Adrenal gland (tissue), 9 donors: ENCODE measurements at regions not wholly inside any gene's neighbourhood (a gene's known extent, or its start where the extent isn't known, plus 50 kb on each side); places are given as distances from the start of the nearest gene placed in this dataset.

Experiments
- DNase-seq, 7 donors: peaks; one replicate each; pipeline ENCODE4 v3.0.0-alpha.2; 2019 to 2020
- H3K27ac ChIP-seq, 5 donors: fragments of 200-600 bp; sonication (generic) in 4 of 5; 1 replicate in 3 of 5; 2 replicates in 2 of 5; pipeline versions ENCODE4 v1.5.1 to v1.8.0; 2016 to 2020; ENCODE audit warnings: mild to moderate bottlenecking in 1 of 5
- H3K27me3 ChIP-seq: fragments of 200-600 bp; 2 replicates; pipeline ENCODE4 v1.8.0; 2021
- H3K36me3 ChIP-seq, 2 donors: fragments of 200-600 bp; replicated peaks in 1 of 2; 1 replicate in 1 of 2; 2 replicates in 1 of 2; pipeline versions ENCODE4 v1.5.1 to v1.8.0; 2018 to 2022
- H3K4me1 ChIP-seq, 2 donors: fragments of 200-600 bp; replicated peaks in 1 of 2; 1 replicate in 1 of 2; 2 replicates in 1 of 2; pipeline versions ENCODE4 v1.5.1 to v1.8.0; 2018 to 2021
- H3K4me3 ChIP-seq, 4 donors: fragments of 200-600 bp; sonication (generic) in 3 of 4; one replicate each; pipeline ENCODE4 v1.5.1; 2016 to 2018
- H3K9me3 ChIP-seq, 3 donors: fragments of 200-600 bp; sonication (generic) in 1 of 3; replicated peaks in 1 of 3; 1 replicate in 2 of 3; 2 replicates in 1 of 3; pipeline versions ENCODE4 v1.5.1 to v1.8.0; 2016 to 2021
- POLR2A ChIP-seq, 2 donors: fragments of 450-650 bp; IDR thresholded peaks; one replicate each; pipeline ENCODE4 v1.6.1; 2017; ENCODE audit warnings: antibody characterized with exemption in 2 of 2, mild to moderate bottlenecking in 2 of 2, moderate library complexity in 1 of 2
- WGBS, 4 donors: extraction: QIAGEN DNeasy Blood & Tissue Kit in 2 of 4; methylation state at CpG; one replicate each; pipeline versions ENCODE4 v1.1.5 to v1.1.7; 2013 to 2017; 5-methylcytosine and 5-hydroxymethylcytosine counted together
- intact Hi-C, 2 donors: fragments of 100-400 bp; cut with DNase I; formaldehyde crosslinking; loops; one replicate each; pipeline versions ENCODE4 v1.14.1 to v1.15.0; 2022 to 2023
- TF ChIP-seq, protein P1 (sequence below), 6 experiments: fragments of 450-650 bp in 4 of 6; fragments of 200-600 bp in 2 of 6; sonication (generic) in 1 of 6; IDR thresholded peaks; 1 replicate in 5 of 6; 2 replicates in 1 of 6; pipeline versions ENCODE4 v1.5.1 to v1.8.0; 2016 to 2021; ENCODE audit warnings: antibody characterized with exemption in 6 of 6, mild to moderate bottlenecking in 2 of 6, moderate library complexity in 1 of 6
- donor health status: healthy with polysubstance abuse.
- donor health status: Bipolar disorder and iron deficiency.
- donor health status: DM: yes; HTN: yes; CAD: no.
- donor health status: DM: no; HTN: no; CAD: no.
- donor health status: DM: no; HTN: no; CAD: no.

DNA sequence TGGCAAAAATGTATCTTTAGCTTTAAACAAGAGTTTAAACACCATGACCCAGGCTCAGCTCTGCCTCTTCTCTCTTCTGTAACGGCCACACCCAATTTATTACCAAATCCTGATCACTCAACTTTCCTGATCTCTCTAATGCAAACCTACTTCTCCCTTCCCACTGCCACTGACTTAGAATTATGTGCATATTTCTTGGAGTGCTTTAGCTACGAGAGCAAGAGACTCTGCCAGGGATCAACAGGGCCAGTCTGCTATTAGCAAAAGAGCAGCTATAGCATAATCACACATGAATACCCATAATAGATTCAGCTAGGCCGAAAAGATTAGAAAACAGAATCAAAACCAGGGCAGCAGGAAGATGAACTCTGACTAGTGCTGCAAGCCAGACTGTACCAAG, 215.5 kb downstream of the MRPL39 start:
- no peaks in the 10 kb centered on the region for H3K4me1 ChIP-seq
- no peak overlapping the region for H3K4me3 ChIP-seq
- H3K9me3 ChIP-seq: no peaks in the 10 kb centered on the region
- no peaks in the 10 kb centered on the region for H3K27me3 ChIP-seq
- DNase-seq: no peak
- intact Hi-C loops: no loop called here
- H3K36me3 ChIP-seq: no peaks in the 10 kb centered on the region
- TF ChIP-seq, protein P1, sequence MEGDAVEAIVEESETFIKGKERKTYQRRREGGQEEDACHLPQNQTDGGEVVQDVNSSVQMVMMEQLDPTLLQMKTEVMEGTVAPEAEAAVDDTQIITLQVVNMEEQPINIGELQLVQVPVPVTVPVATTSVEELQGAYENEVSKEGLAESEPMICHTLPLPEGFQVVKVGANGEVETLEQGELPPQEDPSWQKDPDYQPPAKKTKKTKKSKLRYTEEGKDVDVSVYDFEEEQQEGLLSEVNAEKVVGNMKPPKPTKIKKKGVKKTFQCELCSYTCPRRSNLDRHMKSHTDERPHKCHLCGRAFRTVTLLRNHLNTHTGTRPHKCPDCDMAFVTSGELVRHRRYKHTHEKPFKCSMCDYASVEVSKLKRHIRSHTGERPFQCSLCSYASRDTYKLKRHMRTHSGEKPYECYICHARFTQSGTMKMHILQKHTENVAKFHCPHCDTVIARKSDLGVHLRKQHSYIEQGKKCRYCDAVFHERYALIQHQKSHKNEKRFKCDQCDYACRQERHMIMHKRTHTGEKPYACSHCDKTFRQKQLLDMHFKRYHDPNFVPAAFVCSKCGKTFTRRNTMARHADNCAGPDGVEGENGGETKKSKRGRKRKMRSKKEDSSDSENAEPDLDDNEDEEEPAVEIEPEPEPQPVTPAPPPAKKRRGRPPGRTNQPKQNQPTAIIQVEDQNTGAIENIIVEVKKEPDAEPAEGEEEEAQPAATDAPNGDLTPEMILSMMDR (IDR thresholded peaks at IDR 0.05): no peak
- no peak for TF ChIP-seq POLR2A (IDR thresholded peaks at IDR 0.05)
- WGBS, 4 donors: 54 to 83% (median 79%) methylated on average over 3 of the region's 3 CpGs
- no peak overlapping the region for H3K27ac ChIP-seq

DNA sequence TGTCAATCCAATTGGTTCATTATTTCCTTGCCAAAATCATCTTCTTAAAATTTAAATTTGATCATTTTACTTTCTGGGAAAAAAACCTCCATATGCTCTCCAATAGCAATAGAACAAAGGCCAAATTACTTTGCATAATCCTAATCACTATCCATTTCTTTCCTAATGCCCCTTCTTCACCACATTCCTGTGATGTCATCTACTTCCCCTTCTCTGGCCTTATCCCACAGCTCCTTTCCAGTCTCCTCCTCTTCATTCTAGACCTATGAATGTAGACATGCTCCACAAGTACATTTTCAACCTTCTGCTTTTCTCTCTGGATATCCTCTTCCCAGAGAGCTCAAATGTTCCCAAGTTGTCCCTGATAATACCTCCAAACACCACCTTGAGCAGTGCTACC, 216.6 kb downstream of the MRPL39 start:
- H3K27me3 ChIP-seq: no peaks in the 10 kb centered on the region
- intact Hi-C loops: no loop called here
- TF ChIP-seq, protein P1 (IDR thresholded peaks at IDR 0.05): no peak
- TF ChIP-seq POLR2A (IDR thresholded peaks at IDR 0.05): no peak
- H3K27ac ChIP-seq: no peak overlapping the region
- no peaks in the 10 kb centered on the region for H3K36me3 ChIP-seq
- no peak for DNase-seq
- H3K4me3 ChIP-seq: no peak overlapping the region
- no peaks in the 10 kb centered on the region for H3K4me1 ChIP-seq
- no peaks in the 10 kb centered on the region for H3K9me3 ChIP-seq

DNA sequence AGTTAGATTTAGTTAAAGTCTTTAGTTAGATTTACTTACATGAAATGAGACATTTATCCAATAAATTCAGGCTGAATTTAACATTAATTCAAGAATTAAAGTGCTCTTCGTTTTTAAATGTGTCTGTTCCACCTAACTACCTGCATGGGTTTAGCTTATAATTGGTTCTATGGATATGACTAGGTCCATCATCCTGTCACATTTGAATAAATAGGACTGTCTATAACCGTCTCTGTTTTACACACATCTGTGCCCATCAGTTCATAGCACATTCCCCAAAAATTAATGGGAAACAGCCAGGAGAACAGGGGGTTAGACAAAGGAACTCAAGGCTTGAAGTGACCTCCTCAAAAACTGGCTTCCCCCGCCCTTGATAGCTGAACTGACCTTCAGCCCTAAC, 219.6 kb downstream of the MRPL39 start:
- DNase-seq: no peak
- no peaks in the 10 kb centered on the region for H3K27me3 ChIP-seq
- no peaks in the 10 kb centered on the region for H3K36me3 ChIP-seq
- intact Hi-C loops: loop anchor here in 1 of 2 donors (10.0 kb wide), 2 partner anchors 103 to 493 kb away; no protein-coding TSS in a partner anchor
- no peaks in the 10 kb centered on the region for H3K4me1 ChIP-seq
- no peak overlapping the region for H3K27ac ChIP-seq
- WGBS, 4 donors: 45 to 72% (median 55%) methylated on average over 3 of the region's 3 CpGs
- H3K4me3 ChIP-seq: no peak overlapping the region
- TF ChIP-seq, protein P1 (IDR thresholded peaks at IDR 0.05): no peak
- no peak for TF ChIP-seq POLR2A (IDR thresholded peaks at IDR 0.05)
- H3K9me3 ChIP-seq: no peaks in the 10 kb centered on the region

DNA sequence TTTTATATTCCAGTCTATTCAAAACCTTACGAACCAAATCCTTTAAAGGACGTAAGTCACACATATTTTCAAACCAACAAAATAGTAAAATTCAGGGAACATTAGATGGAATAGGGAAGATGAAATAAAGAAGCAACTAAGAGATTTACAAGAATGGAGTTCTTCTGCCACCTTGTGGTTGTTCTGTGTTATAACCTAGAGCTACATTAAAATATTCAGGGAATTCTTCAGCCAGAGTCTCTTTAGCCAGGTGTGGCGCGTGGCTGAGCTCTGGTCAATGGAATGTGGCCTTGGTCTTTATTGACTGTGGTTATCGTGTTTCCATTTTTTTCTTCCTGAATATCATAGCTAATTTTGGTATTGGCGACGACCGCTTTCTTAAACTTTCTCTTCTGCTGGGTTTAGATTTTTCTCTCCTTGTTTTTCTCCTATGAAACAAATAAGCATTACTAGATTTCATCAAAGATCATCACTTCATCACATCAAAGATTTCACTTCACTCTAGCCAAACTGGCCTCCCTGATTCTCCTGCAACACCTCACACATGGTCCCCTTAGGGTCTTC, 221.3 kb downstream of the MRPL39 start:
- TF ChIP-seq POLR2A (IDR thresholded peaks at IDR 0.05): no peak
- TF ChIP-seq, protein P1 (IDR thresholded peaks at IDR 0.05): peak; percentile 76 to 94 (median 84)
- DNase-seq: peak in 6 of 7 donors; percentile 13 to 62 (median 41)
- WGBS, 4 donors: 6 to 9% (median 8%) methylated on average over 8 of the region's 8 CpGs
- Histone ChIP-seq H3K4me3 (no peak overlapping the region), H3K36me3 (no peaks in the 10 kb centered on the region), H3K27me3 (no peaks in the 10 kb centered on the region), H3K27ac (no peak overlapping the region), H3K4me1 (no peaks in the 10 kb centered on the region), H3K9me3 (no peaks in the 10 kb centered on the region)
- intact Hi-C loops: loop anchor here in 1 of 2 donors (10.0 kb wide), 2 partner anchors 101 to 491 kb away; no protein-coding TSS in a partner anchor
